ENCODE measurements at regions not wholly inside any gene's neighbourhood (a gene's known extent, or its start where the extent isn't known, plus 50 kb on each side); places are given as distances from the start of the nearest gene placed in this dataset.
"Not testable (repeated sequence)": the region's sequence is repeated elsewhere in the genome, so short reads cannot be mapped to it uniquely, and the experiment has no call there.

GRCh38 chr5:98190344-98190743 lies 583.1 kb upstream of the RGMB start:
- TF ChIP-seq POLR2A (IDR thresholded peaks at IDR 0.05; ENCODE audit: low read depth, low read length); POLR2AphosphoS5 (IDR thresholded peaks at IDR 0.05; ENCODE audit: low read depth, low read length); SPI1 (IDR thresholded peaks at IDR 0.05; ENCODE audit: low read depth, low read length); TAF1 (IDR thresholded peaks at IDR 0.05; ENCODE audit: low read depth, low read length); PAX5 (IDR thresholded peaks at IDR 0.05; ENCODE audit: insufficient read depth, low read length, severe bottlenecking): not testable (repeated sequence)
